ENCODE measurements at regions not wholly inside any gene's neighbourhood (a gene's known extent, or its start where the extent isn't known, plus 50 kb on each side); places are given as distances from the start of the nearest gene placed in this dataset.
"Not testable (repeated sequence)": the region's sequence is repeated elsewhere in the genome, so short reads cannot be mapped to it uniquely, and the experiment has no call there.

DNA sequence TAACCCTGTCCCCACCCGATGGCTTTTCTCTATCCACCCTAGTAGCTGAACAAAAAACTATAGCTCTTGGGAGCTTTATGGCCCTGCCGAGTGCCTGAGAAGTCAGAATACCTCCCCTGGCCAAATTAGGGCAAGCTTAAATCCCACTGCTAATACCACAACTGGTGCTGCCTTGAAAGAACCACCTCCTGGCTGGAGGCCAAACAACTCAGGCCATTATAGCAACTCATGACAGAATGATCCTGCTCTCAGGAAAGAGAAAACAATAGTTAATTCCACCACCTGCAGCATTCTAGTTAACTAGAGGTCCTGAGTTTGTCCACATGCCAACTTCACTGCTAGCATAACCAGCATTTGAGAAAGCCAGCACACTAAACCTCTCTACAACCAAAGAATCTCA, 123.2 kb downstream of the RTP4 start:
- no peak overlapping the region for H3K27ac Mint-ChIP-seq (ENCODE audit: unreplicated experiment)

DNA sequence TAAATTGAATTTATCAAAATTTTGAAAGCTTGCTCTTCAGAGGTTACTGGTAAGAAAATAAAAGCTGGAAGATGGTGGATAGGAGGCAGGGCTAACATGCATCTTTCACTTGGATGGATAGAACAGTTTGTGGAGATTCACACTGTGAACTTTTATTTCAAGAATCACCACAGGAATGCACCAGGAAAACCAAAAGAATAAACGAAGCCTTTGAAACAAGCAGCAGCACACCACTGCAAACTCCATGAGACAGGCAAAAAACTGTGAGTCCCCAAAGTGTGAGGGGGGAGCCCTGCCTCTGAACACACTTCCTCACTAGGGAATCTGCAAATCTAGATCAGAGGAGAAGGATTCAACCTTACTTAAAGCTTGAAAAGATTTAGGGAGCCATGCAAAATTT, 122.2 kb downstream of the RTP4 start:
- peaks cover 26% of the 10 kb centered on the region for H3K9me3 Mint-ChIP-seq (ENCODE audit: low read depth)
- H3K4me1 Mint-ChIP-seq (ENCODE audit: low read depth), result peaks cover 8% of the 10 kb centered on the region
- H3K4me3 Mint-ChIP-seq (ENCODE audit: unreplicated experiment), result no peak overlapping the region
- H3K27me3 Mint-ChIP-seq (ENCODE audit: low read depth), result peaks cover 10% of the 10 kb centered on the region
- H3K36me3 Mint-ChIP-seq (ENCODE audit: low read depth), result peaks cover 7% of the 10 kb centered on the region
- H3K27ac Mint-ChIP-seq (ENCODE audit: unreplicated experiment), result no peak overlapping the region
- TF ChIP-seq, protein P1, sequence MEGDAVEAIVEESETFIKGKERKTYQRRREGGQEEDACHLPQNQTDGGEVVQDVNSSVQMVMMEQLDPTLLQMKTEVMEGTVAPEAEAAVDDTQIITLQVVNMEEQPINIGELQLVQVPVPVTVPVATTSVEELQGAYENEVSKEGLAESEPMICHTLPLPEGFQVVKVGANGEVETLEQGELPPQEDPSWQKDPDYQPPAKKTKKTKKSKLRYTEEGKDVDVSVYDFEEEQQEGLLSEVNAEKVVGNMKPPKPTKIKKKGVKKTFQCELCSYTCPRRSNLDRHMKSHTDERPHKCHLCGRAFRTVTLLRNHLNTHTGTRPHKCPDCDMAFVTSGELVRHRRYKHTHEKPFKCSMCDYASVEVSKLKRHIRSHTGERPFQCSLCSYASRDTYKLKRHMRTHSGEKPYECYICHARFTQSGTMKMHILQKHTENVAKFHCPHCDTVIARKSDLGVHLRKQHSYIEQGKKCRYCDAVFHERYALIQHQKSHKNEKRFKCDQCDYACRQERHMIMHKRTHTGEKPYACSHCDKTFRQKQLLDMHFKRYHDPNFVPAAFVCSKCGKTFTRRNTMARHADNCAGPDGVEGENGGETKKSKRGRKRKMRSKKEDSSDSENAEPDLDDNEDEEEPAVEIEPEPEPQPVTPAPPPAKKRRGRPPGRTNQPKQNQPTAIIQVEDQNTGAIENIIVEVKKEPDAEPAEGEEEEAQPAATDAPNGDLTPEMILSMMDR (IDR thresholded peaks at IDR 0.05), result no peak
- DNase-seq (ENCODE audit: low spot score), result no peak

More for the DNA sequence above, 123.2 kb downstream of the RTP4 start:
- no peak overlapping the region for H3K4me3 Mint-ChIP-seq (ENCODE audit: unreplicated experiment)
- H3K9me3 Mint-ChIP-seq (ENCODE audit: low read depth), result peaks cover 28% of the 10 kb centered on the region
- no peak for DNase-seq (ENCODE audit: low spot score)
- H3K27me3 Mint-ChIP-seq (ENCODE audit: low read depth), result peaks cover 7% of the 10 kb centered on the region
- TF ChIP-seq, protein P1 (IDR thresholded peaks at IDR 0.05), result no peak
- H3K4me1 Mint-ChIP-seq (ENCODE audit: low read depth), result peaks cover 8% of the 10 kb centered on the region
- H3K36me3 Mint-ChIP-seq (ENCODE audit: low read depth), result peaks cover 7% of the 10 kb centered on the region

DNA sequence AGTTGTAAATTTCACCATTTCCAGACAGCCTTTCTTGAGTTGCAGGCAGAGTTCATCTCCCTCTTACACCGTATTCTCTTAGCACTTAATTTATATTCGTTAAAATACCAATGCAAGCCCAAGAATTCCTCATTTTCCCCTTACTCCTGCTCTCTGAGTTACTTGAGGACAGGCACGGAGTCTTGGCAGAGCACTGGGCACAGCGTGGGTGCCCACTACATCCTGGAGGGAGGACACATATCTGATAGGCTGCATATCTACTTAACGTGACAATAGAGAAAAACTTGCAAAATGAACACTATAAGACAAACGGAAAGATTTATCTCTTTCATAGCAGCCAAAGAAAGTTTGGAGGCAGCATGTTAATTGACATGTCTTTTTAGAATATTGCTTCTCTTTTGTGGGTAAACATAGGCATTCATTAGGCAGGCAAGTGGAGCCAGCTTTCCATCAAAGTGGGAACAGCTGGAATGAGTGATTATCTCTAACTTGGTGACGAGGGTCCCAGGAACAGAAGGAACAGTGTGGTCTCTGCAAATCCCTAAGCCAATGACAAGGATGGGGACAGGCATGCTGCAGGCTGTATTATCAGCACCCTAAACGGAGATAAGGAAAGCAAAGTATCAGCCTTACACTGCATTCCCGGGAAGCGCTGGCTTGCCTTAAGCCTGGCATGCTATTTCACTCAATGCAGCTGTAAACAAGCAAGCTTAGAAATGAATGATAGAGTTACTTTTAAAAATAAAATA, 116.5 kb downstream of the RTP4 start:
- TF ChIP-seq, protein P1 (IDR thresholded peaks at IDR 0.05), result no peak
- Mint-ChIP-seq H3K27ac (ENCODE audit: unreplicated experiment) (no peak overlapping the region), H3K36me3 (ENCODE audit: low read depth) (no peaks in the 10 kb centered on the region), H3K27me3 (ENCODE audit: low read depth) (peaks cover 12% of the 10 kb centered on the region), H3K4me1 (ENCODE audit: low read depth) (no peaks in the 10 kb centered on the region), H3K9me3 (ENCODE audit: low read depth) (no peaks in the 10 kb centered on the region), H3K4me3 (ENCODE audit: unreplicated experiment) (no peak overlapping the region)
- no peak for DNase-seq (ENCODE audit: low spot score)

DNA sequence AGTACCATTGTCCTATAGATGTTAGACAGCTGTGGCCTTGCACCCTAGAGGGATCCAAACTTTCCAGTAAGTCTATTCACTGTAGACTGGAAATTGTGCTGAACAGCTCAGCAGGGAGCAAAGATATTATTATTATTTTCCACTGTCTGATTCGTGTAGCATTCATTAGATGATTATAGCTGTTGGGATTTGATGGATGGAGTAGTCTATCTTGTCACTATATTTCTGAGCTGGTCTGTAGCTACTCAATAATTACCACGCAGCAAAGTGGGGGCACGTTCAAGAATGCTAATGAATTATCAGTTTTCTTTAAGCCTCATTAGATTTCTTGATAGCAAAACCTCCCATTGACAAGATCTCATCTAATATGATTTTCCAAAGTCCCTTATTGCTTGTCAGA, 113.2 kb downstream of the RTP4 start:
- H3K4me3 Mint-ChIP-seq (ENCODE audit: unreplicated experiment), result no peak overlapping the region
- DNase-seq (ENCODE audit: low spot score), result no peak

DNA sequence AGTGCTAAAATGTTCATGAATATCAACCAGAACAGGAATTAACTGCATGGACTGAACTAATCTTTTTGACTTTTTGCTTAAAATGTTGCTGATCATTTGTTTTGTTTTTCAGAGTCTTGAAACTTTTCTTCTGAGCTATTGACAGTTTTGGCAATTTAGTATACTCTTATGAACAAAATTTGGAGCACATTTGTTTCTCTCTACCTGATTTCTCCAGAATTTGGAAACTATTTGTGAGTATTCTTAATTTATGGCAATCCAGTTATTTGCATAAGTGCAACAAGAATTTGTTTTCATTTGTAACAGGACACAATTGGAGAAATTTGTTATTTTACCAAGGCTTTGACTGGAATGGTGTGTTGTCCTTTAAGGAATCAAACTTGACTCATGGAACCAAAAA, 107.4 kb downstream of the RTP4 start:
- not testable (repeated sequence) for H3K36me3 Mint-ChIP-seq (ENCODE audit: low read depth); H3K4me1 Mint-ChIP-seq (ENCODE audit: low read depth); H3K4me3 Mint-ChIP-seq (ENCODE audit: unreplicated experiment); H3K27me3 Mint-ChIP-seq (ENCODE audit: low read depth); DNase-seq (ENCODE audit: low spot score); H3K27ac Mint-ChIP-seq (ENCODE audit: unreplicated experiment)
- peaks cover 11% of the 10 kb centered on the region for H3K9me3 Mint-ChIP-seq (ENCODE audit: low read depth)

More for the DNA sequence above, 113.2 kb downstream of the RTP4 start:
- TF ChIP-seq, protein P1 (IDR thresholded peaks at IDR 0.05), result no peak
- Mint-ChIP-seq H3K36me3 (ENCODE audit: low read depth) (peaks cover under 1% of the 10 kb centered on the region), H3K4me1 (ENCODE audit: low read depth) (no peaks in the 10 kb centered on the region), H3K9me3 (ENCODE audit: low read depth) (peaks cover 3% of the 10 kb centered on the region), H3K27me3 (ENCODE audit: low read depth) (peaks cover 12% of the 10 kb centered on the region), H3K27ac (ENCODE audit: unreplicated experiment) (no peak overlapping the region)

Data from chondrocyte (in vitro differentiated cells).